Cardiac fibroblast (primary cell): ENCODE measurements at regions not wholly inside any gene's neighbourhood (a gene's known extent, or its start where the extent isn't known, plus 50 kb on each side); places are given as distances from the start of the nearest gene placed in this dataset.

ENCODE experiments used
- DNase-seq, 2 donors: peaks; one replicate each; pipeline versions ENCODE4 v3.0.0 to v3.0.0-alpha.2; 2010; ENCODE audit warnings: low read depth in 2 of 2
- H3K4me3 ChIP-seq, 2 donors: replicated peaks in 1 of 2; 1 replicate in 1 of 2; 2 replicates in 1 of 2; pipeline ENCODE4 v1.5.1; 2011; ENCODE audit warnings: low read depth in 2 of 2, low read length in 2 of 2, mild to moderate bottlenecking in 2 of 2, moderate library complexity in 1 of 2
- TF ChIP-seq, protein P1 (sequence below): IDR thresholded peaks from one replicate; pipeline ENCODE4 v1.5.1; 2011; ENCODE audit warnings: low read depth, mild to moderate bottlenecking, low read length, inconsistent platforms

DNA sequence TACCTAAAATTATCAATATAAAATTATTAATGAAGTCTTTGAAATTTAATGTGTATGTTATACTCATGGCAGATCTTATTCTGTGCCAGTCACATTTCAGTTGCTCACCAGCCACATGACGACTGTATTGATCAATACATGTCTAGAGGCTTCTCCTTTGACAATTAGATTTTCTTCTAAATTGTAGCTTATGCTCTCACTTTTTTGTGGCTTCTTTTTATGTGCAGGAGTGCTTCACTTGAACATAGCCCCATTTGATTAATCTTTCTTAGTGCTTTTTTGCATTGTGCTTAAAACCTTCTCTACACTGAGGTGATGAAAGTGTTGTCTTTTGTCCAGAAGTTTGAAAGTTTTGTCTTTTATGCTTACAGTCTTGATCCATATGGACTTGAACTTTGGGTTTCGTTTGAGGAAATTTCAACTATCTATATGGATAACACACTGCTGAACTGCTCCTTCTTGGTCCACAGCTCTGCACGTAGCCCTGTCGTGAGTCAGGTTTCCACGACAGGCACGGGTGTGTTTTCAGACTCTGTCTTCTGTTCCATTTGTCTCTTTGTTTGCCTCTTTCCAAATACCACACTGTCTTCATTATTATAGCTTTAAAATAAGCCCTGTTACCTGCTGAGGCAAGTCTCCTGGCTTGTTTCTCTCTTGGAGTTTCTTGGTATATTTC lies 393.9 kb upstream of the CFAP20DC start:
- TF ChIP-seq, protein P1, sequence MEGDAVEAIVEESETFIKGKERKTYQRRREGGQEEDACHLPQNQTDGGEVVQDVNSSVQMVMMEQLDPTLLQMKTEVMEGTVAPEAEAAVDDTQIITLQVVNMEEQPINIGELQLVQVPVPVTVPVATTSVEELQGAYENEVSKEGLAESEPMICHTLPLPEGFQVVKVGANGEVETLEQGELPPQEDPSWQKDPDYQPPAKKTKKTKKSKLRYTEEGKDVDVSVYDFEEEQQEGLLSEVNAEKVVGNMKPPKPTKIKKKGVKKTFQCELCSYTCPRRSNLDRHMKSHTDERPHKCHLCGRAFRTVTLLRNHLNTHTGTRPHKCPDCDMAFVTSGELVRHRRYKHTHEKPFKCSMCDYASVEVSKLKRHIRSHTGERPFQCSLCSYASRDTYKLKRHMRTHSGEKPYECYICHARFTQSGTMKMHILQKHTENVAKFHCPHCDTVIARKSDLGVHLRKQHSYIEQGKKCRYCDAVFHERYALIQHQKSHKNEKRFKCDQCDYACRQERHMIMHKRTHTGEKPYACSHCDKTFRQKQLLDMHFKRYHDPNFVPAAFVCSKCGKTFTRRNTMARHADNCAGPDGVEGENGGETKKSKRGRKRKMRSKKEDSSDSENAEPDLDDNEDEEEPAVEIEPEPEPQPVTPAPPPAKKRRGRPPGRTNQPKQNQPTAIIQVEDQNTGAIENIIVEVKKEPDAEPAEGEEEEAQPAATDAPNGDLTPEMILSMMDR = no peak
- DNase-seq = no peak
- H3K4me3 ChIP-seq = no peak overlapping the region

DNA sequence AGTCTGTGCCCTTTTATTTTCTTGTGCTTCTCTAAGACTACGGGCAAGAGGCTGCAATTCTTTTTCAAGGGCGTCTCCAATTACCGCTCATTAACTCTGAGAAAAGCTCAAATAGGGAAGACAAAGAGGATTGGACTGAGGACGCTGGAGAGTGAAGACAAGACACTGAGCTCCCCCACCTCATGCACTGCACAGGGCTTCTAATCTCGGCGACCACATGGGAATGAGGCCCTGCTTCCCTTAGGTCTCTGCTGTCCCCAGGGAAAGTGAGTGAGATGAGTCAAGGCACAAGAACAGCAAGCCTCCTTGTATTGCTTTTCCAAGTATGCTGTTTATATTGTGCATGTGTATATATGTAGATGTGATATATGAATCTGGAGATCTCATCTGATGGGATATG lies 392.2 kb upstream of the CFAP20DC start:
- no peak overlapping the region for H3K4me3 ChIP-seq
- peak in 1 of 2 donors; percentile 25 for DNase-seq
- TF ChIP-seq, protein P1 = no peak

DNA sequence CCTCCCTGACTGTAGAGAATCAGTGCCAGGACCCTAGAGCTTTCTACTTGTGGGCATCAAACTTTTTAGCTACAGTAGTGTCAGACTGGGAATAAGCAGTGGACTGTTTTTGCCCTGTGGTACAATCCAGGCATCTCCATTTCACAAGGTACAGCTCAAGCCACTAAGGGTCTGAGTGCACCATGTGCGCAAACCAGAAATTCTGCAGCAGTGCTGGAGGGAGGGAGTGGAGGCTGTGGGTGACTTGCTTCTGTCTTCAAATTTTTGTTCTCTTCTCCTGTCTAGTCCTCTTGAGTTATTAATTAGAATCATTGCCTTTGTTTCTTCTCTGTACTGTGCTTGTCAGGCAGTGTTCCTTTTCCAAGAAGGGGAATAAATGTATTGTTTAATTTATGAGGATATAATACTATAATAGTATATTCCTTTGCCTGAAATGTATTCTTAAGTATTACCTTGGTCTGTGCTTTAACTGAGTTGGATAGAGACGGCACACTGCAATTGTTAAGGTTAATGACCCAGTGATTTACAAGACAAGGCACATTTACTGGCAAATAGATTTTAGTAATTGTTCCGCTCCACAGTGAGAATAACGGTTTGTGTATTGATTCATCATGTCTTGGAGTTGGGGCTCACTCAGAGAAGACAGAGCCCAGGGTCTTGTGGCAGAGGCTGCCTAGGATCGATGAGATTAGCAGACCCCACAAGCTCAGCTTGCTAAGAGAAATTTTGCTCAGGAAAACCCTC lies 390.6 kb upstream of the CFAP20DC start:
- TF ChIP-seq, protein P1 = no peak

DNA sequence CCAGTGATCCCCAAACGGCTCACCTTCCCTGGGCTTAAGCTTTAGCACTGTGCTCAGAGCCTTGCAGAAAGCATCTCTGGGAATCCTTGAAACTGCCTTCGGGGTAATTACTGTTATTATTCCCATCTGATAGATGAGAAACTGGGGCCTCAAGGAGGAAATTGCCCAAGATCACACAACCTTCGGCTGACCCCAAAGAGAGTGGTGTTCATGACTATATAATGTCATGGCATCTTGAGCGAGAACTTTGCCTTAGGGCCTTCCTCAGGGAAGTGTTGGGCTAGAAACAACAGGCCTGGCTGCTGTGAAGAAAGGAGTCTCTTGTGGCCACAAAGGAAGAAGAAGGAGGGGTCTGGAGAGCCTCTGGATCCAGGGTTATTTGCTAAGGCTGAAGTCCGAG lies 388.7 kb upstream of the CFAP20DC start:
- TF ChIP-seq, protein P1 = no peak
- H3K4me3 ChIP-seq = no peak overlapping the region
- no peak for DNase-seq

More for the DNA sequence above, 390.6 kb upstream of the CFAP20DC start:
- no peak for DNase-seq
- no peak overlapping the region for H3K4me3 ChIP-seq

DNA sequence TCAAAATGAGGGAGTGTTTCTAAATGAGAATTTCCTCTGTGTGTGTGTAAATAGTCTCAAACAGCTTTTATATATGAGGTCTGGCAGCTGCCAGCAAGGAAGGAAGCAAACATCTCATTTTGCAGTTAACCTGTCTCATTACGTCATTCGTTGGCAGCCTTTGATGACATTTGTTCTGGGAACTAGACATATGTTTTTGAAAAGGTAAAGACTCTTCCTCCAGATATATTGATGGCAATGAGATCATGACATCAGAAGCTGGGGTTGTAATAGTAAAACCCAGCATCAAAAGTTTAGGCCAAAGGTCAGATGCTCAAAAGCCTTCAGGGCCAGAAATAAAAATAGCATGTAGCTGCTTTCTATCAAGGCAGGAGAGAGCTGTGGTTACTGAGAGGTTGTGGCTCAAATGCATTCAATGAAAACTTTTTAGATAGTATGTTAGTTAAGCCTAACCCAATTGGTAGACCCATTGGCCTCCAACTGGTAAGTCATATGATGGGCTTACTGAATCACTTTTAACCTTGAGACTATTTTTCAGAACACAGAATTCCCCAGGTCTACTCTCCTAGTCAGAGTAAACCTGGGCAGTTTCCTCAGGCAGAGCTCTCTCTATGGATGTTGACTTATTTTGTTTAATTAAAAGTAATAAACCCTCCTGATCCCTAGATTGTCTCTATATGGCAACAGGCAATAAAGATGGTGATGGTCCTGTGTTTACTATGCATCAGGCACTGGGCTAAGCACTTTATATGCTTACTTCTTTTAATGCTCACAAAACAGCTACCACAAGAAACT lies 386.5 kb upstream of the CFAP20DC start:
- TF ChIP-seq, protein P1 = no peak
- no peak overlapping the region for H3K4me3 ChIP-seq
- DNase-seq = no peak

DNA sequence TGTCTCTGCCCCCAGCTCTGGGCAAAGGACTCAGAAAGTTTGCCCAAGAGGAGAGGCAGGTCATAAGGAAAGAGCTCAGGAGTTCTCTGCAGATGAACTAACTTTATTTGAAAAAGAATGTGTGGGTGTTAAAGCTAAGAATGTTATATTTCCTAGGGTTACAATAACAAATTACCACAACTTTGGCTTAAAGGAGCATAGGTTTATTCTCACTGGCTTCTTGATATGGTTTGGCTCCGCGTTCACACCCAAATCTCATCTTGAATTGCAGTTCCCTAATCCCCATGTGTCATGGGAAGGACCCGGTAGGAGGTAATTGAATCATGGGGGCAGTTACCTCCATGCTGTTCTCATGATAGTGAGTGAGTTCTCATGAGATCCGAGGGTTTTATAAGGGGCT lies 383.7 kb upstream of the CFAP20DC start:
- TF ChIP-seq, protein P1 = no peak
- H3K4me3 ChIP-seq = no peak overlapping the region
- DNase-seq = no peak
